GM19035 (cell line): ENCODE measurements at regions not wholly inside any gene's neighbourhood (a gene's known extent, or its start where the extent isn't known, plus 50 kb on each side); places are given as distances from the start of the nearest gene placed in this dataset.
"Not testable (repeated sequence)": the region's sequence is repeated elsewhere in the genome, so short reads cannot be mapped to it uniquely, and the experiment has no call there.

Source experiments
- ATAC-seq: cut with Tn5 transposase; IDR thresholded peaks from one replicate; pipeline ENCODE4 v1.9.1; 2021; ENCODE audit not compliant: unreplicated experiment

DNA sequence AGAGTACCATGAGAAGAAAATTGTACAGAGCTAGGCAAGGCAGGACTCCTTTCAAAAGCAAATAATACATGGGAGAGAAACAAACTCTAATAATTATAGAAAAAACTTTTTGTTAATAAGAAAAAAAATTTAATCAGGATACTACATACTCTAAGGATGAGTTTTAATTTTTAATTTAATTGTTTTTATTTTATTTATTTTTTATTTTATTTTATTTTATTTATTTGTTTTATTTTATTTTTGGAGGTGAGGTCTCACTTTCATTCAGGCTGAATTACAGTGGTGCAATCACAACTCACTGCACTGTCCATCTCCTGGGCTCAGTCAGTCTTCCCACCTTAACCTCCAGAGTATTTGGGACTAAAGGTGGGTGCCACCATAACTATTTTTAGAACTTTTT, 1347.2 kb downstream of the NLGN4Y start:
- no peak for ATAC-seq

- ATAC-seq, result not testable (repeated sequence)
Observed at GRCh38 chrY:15875881-15876280, 1351.6 kb downstream of the NLGN4Y start.

GRCh38 chrY:15903524-15903923, 1379.2 kb downstream of the NLGN4Y start:
- ATAC-seq, result not testable (repeated sequence)

- ATAC-seq, result no peak
Observed at GRCh38 chrY:15905557-15905956, 1381.2 kb downstream of the NLGN4Y start.

- ATAC-seq, result no peak
Observed at GRCh38 chrY:15926499-15926898, 1402.2 kb downstream of the NLGN4Y start.

DNA sequence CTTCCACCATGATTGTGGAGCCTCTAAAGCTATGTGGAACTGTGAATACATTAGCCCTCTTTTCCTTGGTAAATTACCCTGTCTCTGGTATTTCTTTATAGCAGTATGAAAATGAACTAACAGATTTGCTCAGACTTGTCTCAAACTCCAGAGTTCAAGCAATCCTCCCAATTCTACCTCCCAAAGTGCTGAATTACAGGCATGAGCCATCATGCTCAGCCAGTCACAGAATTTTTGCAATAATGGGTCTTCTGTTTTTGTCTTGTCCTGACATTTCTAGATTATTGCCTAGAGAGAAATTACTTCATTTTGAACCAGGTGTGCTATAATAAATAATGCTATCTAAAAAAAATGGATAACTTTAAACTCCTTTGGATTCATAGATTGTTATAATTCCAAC, 1414.5 kb downstream of the NLGN4Y start:
- no peak for ATAC-seq

DNA sequence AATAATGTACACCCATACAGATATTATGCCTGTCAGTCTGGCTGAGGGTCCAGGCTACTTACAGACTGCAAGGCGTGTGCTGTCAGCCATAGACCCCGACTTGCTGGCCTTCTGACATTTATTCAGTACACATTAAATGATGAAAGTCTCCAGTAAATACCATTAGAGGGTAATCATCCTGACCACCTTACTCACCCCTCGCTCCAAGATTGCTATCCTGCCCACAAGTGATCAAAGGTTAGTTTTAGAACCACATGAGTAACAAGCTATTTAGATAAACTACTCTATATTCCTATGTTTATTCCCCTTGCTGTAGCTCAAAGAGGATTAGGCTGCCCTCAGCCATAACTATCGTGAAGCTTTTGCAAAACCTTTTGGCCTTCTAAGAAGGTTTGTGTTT, 1426.7 kb downstream of the NLGN4Y start:
- ATAC-seq, result no peak

DNA sequence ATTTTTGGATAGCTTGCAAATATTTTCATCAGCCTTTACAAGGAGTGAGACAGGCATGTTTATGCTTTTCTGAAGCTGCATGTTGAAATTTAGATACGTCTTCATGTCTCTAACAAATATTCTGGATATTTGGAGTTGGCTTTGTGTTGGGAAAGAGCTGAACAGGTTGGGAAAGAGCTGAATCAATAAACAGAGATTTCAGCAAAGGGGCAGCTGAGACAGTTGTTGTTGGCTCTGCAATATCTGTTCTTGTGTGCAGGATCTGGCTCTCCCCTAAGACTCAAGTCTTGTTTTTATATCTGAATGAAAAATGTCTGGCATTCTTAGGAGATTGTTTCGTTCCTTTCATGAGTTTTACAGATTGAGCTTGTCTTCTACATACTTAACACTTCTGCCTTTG, 1444.5 kb downstream of the NLGN4Y start:
- no peak for ATAC-seq

- ATAC-seq, result no peak
Observed at GRCh38 chrY:15973200-15973599, 1448.9 kb downstream of the NLGN4Y start.

DNA sequence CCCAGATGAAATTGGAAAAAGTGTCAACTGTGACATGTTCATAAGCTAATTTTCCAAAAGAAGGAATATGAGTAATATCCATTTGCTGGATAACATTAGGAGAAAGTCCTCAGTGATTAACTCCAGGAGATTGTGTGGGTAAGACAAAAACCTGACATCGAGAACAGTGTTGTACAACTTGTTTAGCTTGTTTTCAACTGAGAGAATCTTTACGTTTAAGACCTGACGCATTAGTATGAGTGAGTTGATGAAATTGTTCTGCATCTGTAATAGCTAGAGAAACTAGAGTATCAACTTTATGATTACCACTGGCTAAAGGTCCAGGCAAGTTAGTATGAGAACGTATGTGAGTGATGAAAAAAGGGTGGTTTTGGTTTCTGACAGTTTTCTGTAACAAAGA, 1452.4 kb downstream of the NLGN4Y start:
- ATAC-seq, result no peak

- ATAC-seq, result no peak
Observed at GRCh38 chrY:15978503-15978902, 1454.2 kb downstream of the NLGN4Y start.

DNA sequence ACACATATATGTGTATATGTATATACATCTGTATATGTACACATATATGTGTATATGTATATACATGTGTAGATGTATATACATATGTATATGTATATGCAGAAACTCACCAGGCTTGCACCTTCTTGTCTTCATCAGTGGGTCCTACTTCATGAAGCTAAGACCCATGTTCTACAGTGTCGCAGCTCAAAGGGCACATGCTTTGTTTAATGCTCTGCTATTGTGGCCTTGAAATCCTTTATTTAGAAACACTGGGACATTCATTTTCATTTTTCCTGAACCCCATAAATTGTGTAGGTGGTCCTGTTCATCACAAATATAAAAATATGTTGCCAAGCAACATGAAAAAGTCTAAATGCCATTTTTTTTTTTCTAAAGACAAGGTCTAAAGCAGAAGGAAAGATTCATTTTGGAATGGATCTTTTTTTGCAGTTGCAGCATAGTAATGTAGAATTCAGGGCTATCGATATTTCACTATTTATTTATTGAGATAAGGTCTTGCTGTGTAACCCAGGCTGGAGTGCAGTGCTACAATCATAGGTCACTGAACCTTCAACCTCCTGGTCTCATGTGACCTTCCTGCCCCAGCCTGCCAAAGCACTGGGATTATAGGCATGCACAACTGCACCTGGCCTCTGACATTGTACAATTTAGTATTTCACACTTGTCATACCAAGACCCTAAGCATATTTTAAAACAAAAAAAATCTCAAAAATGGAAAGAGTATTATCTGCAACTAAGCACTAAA, 1460.5 kb downstream of the NLGN4Y start:
- ATAC-seq, result no peak

DNA sequence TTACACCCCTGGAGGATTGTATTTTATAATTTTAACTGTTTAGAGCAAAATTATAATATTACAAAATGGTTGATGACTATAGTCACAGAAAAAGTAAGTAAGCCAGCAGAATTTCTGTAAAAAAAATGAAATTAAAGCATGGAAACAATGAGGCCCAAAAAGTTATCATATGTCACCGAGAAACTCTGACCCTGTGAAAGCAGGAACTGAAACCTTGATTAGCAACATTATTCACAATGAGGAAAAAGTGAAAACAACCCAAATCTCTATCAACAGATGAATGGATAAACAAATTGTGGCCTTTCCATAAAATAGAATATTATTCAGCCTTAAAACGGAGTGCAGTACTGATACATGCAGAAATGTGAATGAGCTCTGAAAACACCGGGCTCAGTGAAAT, 1471.7 kb downstream of the NLGN4Y start:
- no peak for ATAC-seq

DNA sequence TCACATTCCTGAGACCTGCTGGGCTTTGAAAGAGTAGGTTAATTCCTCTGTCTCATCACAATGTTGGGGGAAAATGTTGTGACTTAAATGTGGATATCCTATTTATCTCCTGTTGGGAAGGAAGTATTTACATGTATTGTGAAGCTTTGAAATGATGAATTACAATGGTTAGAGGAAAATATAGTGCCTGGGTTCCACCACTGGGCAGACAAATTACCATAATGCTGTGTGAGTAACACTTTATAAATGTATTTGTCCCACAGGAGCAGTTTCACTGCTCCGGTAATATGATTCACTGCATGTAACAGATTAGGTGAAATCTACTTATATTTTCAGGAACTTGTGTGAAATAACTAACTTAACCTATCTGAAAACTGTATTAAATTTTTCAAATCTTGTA, 1476.4 kb downstream of the NLGN4Y start:
- ATAC-seq, result no peak

DNA sequence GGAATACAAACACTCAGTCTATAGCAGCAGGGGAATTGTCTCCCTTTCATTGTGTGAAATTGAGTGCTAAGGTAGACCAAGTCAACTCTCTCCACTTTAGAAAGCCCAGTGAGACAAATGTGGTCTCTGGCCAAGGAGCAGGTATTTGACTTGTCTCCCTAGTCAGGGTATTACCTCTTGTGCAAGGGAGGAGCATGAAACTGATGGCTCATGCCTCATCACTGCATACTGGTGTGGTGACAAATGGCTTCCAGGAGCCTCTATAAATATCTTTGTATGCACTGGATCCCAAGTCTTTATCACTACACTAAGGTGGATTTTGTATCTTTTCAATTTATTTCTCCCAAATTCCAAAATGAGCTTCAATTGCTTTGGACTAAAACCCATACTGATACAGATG, 1477.6 kb downstream of the NLGN4Y start:
- no peak for ATAC-seq

DNA sequence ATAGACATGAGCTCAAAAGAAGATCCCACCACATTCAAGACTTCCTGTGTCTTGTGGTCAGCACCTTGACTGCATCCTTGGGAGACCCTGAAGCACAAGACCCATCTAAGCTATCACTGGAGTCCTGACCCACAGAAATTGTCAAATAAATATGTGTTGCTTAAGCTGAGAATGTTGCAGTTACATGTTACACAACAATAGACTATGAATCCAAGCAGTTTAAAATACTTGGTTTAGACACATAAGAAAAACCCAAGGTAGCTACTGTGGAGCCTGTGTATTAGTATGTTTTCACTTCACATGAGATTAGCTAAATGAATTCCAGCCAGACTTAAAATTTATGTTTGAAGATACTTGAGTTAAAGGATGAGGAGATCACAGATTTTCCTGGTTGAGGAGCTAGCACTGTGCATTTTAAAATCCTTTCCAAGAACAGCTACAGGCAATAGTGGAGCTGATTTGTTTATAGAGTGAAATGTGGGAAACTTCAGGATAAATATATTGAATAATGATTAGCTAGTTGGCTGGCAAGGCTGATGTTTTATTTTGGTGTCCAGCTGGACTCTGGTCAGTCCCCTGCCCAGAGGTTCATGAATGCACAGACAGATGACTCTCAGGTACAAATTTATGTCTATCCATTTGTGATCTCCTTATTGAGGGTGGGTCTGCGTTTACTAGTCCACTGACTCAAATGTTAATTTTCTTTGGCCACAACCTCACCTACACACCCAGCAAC, 1527.7 kb downstream of the NLGN4Y start:
- no peak for ATAC-seq

GRCh38 chrY:16060141-16060540, 1535.8 kb downstream of the NLGN4Y start:
- no peak for ATAC-seq

DNA sequence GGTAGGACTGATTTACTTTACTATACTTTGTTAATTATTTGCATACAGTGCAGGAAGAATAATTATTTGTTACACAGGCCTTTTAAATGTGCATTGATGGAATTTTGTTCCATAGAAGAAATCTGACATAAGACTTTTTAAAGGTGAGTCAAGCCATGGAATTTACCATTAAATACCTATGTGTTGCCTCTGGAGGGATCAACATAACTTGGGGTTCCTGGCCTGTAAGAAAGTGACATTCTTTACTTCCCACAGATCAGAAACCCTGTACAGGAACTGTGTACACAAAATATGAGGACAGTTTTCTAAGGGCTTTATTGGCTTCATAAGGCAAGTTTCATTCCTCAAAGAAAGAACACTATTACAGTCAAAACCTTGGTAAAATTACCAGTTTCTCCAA, 1536.4 kb downstream of the NLGN4Y start:
- no peak for ATAC-seq

GRCh38 chrY:16071957-16072356, 1547.6 kb downstream of the NLGN4Y start:
- no peak for ATAC-seq

DNA sequence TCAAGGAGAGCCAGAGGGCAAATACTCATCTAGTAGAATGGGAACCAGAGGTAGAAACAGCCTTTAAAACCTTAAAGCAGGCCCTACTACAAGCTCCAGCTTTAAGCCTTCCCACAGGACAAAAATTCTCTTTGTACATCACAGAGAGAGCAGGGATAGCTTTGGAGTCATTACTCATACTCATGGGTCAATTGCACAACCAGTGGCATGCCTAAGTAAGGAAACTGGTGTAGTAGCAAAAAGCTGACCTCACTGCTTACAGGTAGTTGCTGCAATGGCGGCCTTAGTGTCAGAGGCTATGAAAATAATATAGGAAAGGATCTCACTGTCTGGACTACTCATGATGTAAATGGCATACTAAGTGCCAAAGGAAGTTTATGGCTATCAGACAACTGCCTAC, 1551.4 kb downstream of the NLGN4Y start:
- ATAC-seq, result no peak

DNA sequence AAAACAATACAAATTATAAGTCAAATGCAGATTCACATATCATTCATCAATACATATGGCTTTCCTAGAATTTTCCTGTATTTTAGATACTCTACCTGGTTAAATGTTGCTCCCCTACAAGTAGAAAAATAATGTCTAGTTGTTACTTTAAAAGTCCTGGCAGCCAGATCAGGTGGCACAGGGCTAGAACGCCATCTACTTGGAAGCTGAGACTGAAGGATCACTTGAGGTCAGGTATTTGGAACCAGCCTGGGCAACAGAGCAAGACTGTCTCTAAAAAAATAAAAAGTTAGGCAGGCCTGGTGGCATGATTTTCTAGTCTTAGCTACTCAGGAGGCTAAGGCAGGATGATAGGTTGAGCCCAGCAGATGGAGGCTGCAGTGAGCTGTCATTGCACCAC, 1573.0 kb downstream of the NLGN4Y start:
- no peak for ATAC-seq

DNA sequence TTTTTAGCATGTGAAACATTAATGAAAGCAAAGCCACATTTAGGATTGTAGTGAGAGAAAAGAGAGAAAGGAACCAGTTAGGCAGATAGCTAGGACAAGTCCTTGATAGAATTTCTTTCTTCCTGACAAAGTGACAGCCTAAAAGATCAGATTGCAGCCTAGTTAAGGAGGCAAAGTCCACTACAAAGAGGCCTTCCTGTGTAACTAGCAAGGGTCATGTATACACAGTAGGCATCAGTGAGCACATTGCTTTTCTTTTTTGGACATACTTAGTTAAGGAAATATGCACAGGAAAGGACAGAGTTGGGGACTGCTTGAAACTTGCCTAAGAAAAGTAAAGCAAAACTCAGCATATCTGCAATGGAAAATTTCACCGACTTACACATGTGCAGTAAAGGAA, 1577.5 kb downstream of the NLGN4Y start:
- no peak for ATAC-seq

DNA sequence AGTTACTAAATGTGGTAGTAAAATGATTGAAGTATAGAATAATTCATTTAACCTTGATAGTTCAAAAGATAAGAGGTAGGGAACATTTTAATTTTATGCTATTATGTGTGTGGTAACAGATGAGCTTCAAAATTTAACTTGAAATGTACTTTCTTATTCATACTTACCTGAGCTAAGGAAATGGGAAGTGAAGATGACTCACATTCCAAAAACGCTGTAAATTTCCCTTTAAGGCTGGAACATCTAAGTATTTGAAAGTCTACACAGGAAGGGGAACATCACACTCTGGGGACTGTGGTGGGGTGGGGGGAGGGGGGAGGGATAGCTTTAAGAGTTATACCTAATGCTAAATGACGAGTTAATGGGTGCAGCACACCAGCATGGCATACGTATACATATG, 1582.3 kb downstream of the NLGN4Y start:
- no peak for ATAC-seq
